OCI-LY1 (cell line): ENCODE measurements at regions not wholly inside any gene's neighbourhood (a gene's known extent, or its start where the extent isn't known, plus 50 kb on each side); places are given as distances from the start of the nearest gene placed in this dataset.

Experiments
- H2AFZ ChIP-seq: fragments of 200-600 bp; sonication (generic), shearing (Covaris generic); 2 replicates; pipeline ENCODE4 v1.6.0; 2014; ENCODE audit warnings: antibody characterized with exemption, mild to moderate bottlenecking, low read length
- H3F3A ChIP-seq: fragments of 200-600 bp; sonication (generic), shearing (Covaris generic); 2 replicates; pipeline ENCODE4 v1.6.0; 2014; ENCODE audit warnings: mild to moderate bottlenecking, antibody characterized with exemption, low read length, moderate library complexity; ENCODE audit not compliant: insufficient read depth
- H3K27ac ChIP-seq: fragments of 200-600 bp; sonication (generic); 2 replicates; pipeline ENCODE4 v1.5.1; 2014; ENCODE audit warnings: low read length, mixed run types, mild to moderate bottlenecking, low read depth; ENCODE audit not compliant: poor library complexity, severe bottlenecking
- H3K27me3 ChIP-seq: fragments of 200-600 bp; sonication (generic); 2 replicates; pipeline ENCODE4 v1.6.0; 2014; ENCODE audit warnings: antibody characterized with exemption, mild to moderate bottlenecking, low read length, moderate library complexity; ENCODE audit not compliant: insufficient read depth
- H3K36me3 ChIP-seq: fragments of 200-600 bp; sonication (generic); 2 replicates; pipeline ENCODE4 v1.6.1; 2014; ENCODE audit warnings: mild to moderate bottlenecking, antibody characterized with exemption, low read length, moderate library complexity, mixed read lengths; ENCODE audit not compliant: insufficient read depth
- H3K4me1 ChIP-seq: fragments of 200-600 bp; sonication (generic); 2 replicates; pipeline ENCODE4 v1.5.1; 2014; ENCODE audit warnings: mild to moderate bottlenecking, low read length, moderate library complexity; ENCODE audit not compliant: insufficient read depth, severe bottlenecking
- H3K4me2 ChIP-seq: fragments of 200-600 bp; sonication (generic), shearing (Covaris generic); 2 replicates; pipeline ENCODE4 v1.6.1; 2014; ENCODE audit warnings: low read length
- H3K4me3 ChIP-seq: fragments of 200-600 bp; sonication (generic); 2 replicates; pipeline ENCODE4 v1.5.1; 2014; ENCODE audit warnings: low read length, low read depth, mild to moderate bottlenecking, mixed read lengths; ENCODE audit not compliant: poor library complexity, severe bottlenecking
- H3K79me2 ChIP-seq: fragments of 200-600 bp; shearing (Covaris generic); 2 replicates; pipeline ENCODE4 v1.6.1; 2016; ENCODE audit warnings: mixed run types, low read length, mixed read lengths; ENCODE audit not compliant: insufficient read depth
- H3K9ac ChIP-seq: fragments of 200-600 bp; sonication (generic), shearing (Covaris generic); 2 replicates; pipeline ENCODE4 v1.6.1; 2014; ENCODE audit warnings: mild to moderate bottlenecking, low read length, mixed read lengths
- H3K9me2 ChIP-seq: fragments of 200-600 bp; sonication (generic), shearing (Covaris generic); 2 replicates; pipeline ENCODE4 v1.6.1; 2014; ENCODE audit warnings: low read depth, mild to moderate bottlenecking, low read length, mixed read lengths
- H3K9me3 ChIP-seq: fragments of 200-600 bp; shearing (Covaris generic); 2 replicates; pipeline ENCODE4 v1.6.1; 2014; ENCODE audit warnings: low read length, mixed read lengths
- H4K20me1 ChIP-seq: fragments of 200-600 bp; sonication (generic), shearing (Covaris generic); 2 replicates; pipeline ENCODE4 v1.6.0; 2016; ENCODE audit warnings: mild to moderate bottlenecking, low read length; ENCODE audit not compliant: insufficient read depth
- EZH2 ChIP-seq: fragments of 200-600 bp; sonication (generic), shearing (Covaris generic); IDR thresholded peaks from 2 replicates; pipeline ENCODE4 v1.8.0; 2017; ENCODE audit warnings: borderline replicate concordance, mixed run types, mild to moderate bottlenecking, antibody characterized with exemption, low read length, moderate library complexity, mixed read lengths
- TF ChIP-seq, protein P1 (sequence below): fragments of 200-600 bp; sonication (generic), shearing (Covaris generic); IDR thresholded peaks from 2 replicates; pipeline ENCODE4 v1.5.1; 2017; ENCODE audit warnings: mild to moderate bottlenecking, antibody characterized with exemption, low read length, moderate library complexity, mixed read lengths

DNA sequence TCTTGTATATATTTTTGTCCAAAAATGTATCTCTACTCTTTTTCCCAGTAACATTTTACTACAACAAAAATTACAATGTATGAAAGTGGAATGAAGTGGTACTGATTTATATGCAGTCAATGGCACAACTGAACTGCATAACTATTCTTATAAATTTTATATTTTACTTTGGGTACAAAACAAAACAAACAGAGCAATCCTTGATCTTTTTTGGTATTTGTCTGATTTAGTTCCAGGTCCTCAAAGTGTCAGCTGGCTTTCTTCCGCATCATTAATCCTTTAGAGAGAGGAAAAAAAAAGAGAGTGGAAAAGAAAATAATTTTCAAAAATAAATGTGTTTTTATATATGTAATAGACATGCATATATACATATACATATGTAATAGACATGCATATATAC lies 252.4 kb upstream of the SLIT2 start:
- Histone ChIP-seq H3K9ac (no peak overlapping the region), H3K27me3 (no peaks in the 10 kb centered on the region), H3K9me3 (no peaks in the 10 kb centered on the region), H3K79me2 (no peaks in the 10 kb centered on the region), H3K4me1 (no peaks in the 10 kb centered on the region), H3K4me2 (no peak overlapping the region), H3K9me2 (no peaks in the 10 kb centered on the region), H2AFZ (no peak overlapping the region), H3F3A (no peaks in the 10 kb centered on the region), H3K4me3 (no peak overlapping the region), H3K27ac (no peak overlapping the region), H3K36me3 (no peaks in the 10 kb centered on the region), H4K20me1 (no peaks in the 10 kb centered on the region)
- TF ChIP-seq, protein P1, sequence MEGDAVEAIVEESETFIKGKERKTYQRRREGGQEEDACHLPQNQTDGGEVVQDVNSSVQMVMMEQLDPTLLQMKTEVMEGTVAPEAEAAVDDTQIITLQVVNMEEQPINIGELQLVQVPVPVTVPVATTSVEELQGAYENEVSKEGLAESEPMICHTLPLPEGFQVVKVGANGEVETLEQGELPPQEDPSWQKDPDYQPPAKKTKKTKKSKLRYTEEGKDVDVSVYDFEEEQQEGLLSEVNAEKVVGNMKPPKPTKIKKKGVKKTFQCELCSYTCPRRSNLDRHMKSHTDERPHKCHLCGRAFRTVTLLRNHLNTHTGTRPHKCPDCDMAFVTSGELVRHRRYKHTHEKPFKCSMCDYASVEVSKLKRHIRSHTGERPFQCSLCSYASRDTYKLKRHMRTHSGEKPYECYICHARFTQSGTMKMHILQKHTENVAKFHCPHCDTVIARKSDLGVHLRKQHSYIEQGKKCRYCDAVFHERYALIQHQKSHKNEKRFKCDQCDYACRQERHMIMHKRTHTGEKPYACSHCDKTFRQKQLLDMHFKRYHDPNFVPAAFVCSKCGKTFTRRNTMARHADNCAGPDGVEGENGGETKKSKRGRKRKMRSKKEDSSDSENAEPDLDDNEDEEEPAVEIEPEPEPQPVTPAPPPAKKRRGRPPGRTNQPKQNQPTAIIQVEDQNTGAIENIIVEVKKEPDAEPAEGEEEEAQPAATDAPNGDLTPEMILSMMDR: no peak
- no peak for TF ChIP-seq EZH2

DNA sequence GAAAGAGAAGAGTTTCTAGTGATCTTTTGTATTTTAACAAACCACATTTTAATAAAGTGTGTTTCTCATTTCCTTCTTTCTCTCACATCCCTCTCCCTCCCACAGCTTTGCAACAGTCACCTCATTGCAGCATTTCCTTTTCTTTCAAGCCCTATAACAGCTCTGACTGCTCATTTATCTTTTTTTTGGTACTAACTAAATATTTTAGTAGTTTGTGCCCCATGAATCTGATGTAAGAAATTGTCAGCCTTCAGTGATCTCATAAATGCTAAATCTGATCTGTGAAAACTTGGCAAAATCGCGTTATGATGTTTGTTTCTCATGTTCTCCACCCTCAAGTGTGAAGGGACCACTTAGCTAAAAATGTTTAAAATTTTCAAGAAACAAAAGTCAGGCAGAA lies 258.5 kb upstream of the SLIT2 start:
- Histone ChIP-seq H3K27me3 (no peaks in the 10 kb centered on the region), H3K79me2 (no peaks in the 10 kb centered on the region), H3K4me2 (no peak overlapping the region), H3K4me3 (no peak overlapping the region), H3K9me3 (no peaks in the 10 kb centered on the region), H3K9me2 (no peaks in the 10 kb centered on the region), H4K20me1 (no peaks in the 10 kb centered on the region), H2AFZ (no peak overlapping the region), H3K9ac (no peak overlapping the region), H3K4me1 (no peaks in the 10 kb centered on the region), H3K27ac (no peak overlapping the region), H3F3A (no peaks in the 10 kb centered on the region), H3K36me3 (no peaks in the 10 kb centered on the region)
- no peak for TF ChIP-seq EZH2
- TF ChIP-seq, protein P1: no peak

DNA sequence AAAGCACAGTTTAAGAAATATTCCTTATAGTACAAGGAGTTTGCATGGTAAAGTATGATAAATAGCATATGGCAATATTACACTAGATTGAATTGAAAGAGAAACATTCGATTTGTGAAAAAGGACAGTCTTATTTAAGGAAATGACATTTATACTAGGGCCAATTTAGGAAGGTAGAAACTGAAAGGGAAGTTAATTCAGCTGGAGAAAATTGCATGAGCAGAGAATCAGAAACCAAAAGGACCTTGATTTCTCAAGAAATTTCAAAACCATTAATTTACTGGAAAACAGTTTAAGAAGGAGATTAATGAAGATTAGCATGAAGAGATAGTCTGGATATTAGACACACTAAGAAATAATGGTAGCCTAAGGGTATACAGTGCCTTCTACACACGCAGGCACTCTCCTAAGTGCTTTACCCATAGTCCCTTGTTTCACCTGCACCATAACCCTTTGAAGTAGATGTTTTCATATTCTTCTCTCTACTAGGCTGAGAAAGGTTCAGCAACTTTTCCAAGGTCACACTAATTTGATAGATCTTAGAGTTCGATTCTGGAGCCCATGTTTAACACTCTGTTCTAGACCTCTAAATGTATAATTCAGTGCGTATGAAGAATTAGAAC lies 259.1 kb upstream of the SLIT2 start:
- Histone ChIP-seq H4K20me1 (no peaks in the 10 kb centered on the region), H3K27ac (no peak overlapping the region), H3K4me1 (no peaks in the 10 kb centered on the region), H2AFZ (no peak overlapping the region), H3K27me3 (no peaks in the 10 kb centered on the region), H3K9me3 (no peaks in the 10 kb centered on the region), H3K36me3 (no peaks in the 10 kb centered on the region), H3K9me2 (no peaks in the 10 kb centered on the region), H3K4me2 (no peak overlapping the region), H3K4me3 (no peak overlapping the region), H3K9ac (no peak overlapping the region), H3K79me2 (no peaks in the 10 kb centered on the region), H3F3A (no peaks in the 10 kb centered on the region)
- TF ChIP-seq, protein P1: no peak
- no peak for TF ChIP-seq EZH2
